HG02943 (cell line): ENCODE measurements at regions not wholly inside any gene's neighbourhood (a gene's known extent, or its start where the extent isn't known, plus 50 kb on each side); places are given as distances from the start of the nearest gene placed in this dataset.
"Not testable (repeated sequence)": the region's sequence is repeated elsewhere in the genome, so short reads cannot be mapped to it uniquely, and the experiment has no call there.

Experiments
- ATAC-seq: cut with Tn5 transposase; IDR thresholded peaks from one replicate; pipeline ENCODE4 v1.9.1; 2021; ENCODE audit warnings: mild to moderate bottlenecking, low read depth, moderate library complexity; ENCODE audit not compliant: unreplicated experiment

GRCh38 chr4:181902404-181902803, 340.8 kb upstream of the TENM3 start:
- ATAC-seq = not testable (repeated sequence)

- no peak for ATAC-seq
These were observed 337.5 kb upstream of the TENM3 start for GRCh38 chr4:181905708-181906107.

DNA sequence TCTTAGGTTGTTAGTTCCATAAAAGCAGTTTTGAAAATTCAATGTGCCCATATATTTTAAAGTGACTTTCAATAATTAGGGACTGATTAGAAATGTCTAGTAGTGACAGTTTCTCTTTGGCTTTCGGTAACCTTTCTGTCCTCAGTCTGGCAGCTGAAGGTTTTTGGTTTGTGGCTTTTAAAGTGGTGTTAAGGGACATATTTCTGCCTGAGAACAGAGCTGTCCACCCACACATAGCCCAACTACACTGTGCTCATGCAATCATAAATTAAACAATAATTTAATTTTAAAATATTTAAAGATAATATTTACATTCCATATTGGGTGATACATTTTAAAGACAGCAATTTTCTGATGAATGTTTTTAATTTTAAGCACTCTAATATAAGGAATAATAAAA, 335.0 kb upstream of the TENM3 start:
- no peak for ATAC-seq

- ATAC-seq = no peak
These were observed 333.8 kb upstream of the TENM3 start for GRCh38 chr4:181909368-181909767.

DNA sequence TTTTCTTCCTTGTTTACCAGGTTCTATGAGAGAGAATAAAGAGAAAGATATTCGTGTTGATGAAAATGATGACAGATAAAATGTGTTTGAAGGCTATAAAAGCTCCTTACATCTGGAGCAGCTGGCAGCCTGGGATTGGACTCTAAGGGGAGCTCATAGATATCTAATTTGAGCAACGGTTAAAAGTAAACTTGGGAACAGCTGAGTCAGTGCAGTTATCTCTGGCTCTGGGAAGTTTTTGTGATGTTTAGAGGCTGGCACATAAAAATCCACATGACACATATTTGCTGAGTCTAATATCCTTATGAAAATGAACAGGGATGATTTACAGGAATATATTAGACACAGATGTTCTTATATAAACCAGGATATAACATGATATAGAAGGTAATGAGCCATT, 331.8 kb upstream of the TENM3 start:
- ATAC-seq = no peak

DNA sequence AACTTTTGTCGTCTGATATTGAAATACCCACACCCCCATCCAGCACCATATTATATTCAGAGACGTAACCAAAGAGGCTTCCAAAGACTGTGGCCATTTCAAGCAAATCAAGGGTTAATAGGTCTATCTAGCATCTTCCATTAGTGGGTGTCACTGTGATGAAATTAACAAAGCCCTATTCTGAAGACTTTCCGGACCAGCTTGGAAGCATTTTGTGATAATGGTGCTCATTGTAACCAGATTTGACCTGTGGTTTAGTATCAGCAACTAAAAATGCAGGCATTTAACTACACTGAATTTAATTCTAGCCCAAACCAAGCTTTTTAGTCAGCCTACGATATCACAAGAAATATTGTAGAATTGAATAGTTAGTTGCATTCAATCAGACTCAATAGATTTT, 309.7 kb upstream of the TENM3 start:
- no peak for ATAC-seq

DNA sequence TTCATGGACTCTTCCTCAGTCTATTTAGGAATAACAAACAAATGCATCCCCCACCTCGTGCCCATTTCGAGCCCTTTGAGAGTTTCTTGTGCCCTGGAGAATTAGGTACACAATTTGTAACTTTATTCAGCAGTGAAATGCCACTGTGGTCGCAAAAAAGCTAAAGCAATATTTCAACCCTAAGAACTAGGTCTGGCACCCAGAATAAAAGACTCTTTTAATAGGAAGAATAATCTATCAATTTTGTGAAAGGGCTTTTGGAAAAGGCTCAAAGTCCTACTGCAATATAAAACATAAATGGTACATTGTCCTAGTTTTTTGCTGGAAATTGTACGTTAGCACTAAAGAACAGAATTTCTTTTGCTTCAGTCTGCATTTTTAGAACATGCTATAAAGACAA, 304.6 kb upstream of the TENM3 start:
- ATAC-seq = no peak

DNA sequence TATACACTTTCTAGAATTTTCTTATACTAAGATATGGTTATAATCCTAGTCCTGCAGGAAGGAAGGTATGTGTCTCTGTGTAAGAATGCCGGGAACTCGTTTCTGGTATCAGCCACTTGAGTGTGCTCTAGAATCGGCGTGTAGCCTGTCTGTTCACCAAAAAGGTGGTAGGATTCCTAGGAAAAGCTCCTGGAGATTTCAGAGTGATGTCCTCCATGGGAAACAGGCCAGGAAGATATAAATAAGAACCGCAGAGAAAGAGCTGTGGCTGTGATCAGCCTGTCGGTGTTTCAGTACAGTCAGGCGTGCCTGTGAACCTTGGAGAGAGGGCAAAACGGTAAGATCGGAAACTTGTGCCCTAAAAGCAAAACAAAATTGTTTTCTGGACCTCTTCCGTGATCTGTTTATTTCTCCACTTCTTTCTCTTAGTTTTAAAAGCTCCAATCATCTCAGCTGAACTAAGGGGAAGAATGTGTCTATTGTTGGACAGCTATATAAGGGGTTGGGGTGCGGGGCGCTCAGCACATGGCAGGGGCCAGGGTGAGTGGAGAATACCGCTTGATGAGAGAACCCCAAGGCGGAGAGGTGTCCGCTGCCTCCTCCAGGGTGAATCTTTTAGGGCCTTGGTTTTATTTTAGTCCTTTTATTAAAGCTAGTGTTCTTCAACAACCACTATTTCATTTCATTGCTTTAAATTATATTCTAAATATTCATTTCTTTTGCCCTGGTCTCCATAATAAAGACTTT, 303.8 kb upstream of the TENM3 start:
- ATAC-seq = no peak

GRCh38 chr4:181944527-181944926, 298.7 kb upstream of the TENM3 start:
- no peak for ATAC-seq

- ATAC-seq = no peak
These were observed 296.3 kb upstream of the TENM3 start for GRCh38 chr4:181946902-181947301.

DNA sequence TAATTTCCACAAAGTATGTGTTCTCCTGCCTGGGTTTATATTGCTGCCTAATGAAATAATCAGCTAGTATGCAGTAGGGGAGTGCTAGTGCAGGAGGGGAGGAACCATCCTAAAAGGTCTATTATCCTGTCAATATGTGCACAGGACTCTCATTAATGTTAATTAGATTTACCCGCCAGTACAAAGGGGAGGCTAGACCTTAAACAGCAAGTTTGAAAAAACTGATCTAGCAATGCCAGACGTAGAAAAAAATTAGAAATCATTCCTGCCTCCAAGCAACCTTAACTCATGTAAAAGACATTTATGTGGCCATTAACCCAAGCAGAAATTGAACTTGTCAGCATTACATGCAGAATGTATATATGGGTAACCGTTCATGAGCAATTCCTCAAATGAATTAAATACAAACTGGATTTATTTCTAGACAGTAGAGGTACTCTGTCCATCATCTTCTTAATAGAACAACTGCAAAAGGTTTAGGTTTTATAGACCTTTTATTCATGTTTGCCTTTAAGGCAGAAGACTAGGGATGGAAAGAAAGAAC, 294.3 kb upstream of the TENM3 start:
- no peak for ATAC-seq

- ATAC-seq = no peak
These were observed 293.4 kb upstream of the TENM3 start for GRCh38 chr4:181949704-181950312.

- ATAC-seq = no peak
These were observed 292.7 kb upstream of the TENM3 start for GRCh38 chr4:181950372-181951127.

GRCh38 chr4:181951265-181951664, 291.9 kb upstream of the TENM3 start:
- ATAC-seq = no peak

DNA sequence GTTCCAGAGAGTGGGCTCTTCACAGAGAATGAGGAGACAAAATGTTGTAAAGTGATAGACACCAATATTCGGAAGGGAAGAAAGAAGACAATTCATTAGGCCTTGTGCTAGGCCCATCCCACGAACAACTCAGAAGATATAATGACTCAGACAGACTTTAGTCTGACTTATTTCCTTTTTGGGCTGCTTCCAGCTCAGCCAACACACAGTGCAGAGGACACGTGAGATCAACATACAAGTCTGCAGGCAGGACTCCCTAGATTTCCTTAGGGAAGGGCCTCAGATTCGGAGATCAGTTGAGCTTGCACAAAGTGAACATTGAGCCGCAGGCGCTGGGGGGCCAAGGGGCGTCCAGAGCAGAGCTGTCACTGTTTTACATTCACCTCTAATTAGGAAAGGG, 290.7 kb upstream of the TENM3 start:
- no peak for ATAC-seq

DNA sequence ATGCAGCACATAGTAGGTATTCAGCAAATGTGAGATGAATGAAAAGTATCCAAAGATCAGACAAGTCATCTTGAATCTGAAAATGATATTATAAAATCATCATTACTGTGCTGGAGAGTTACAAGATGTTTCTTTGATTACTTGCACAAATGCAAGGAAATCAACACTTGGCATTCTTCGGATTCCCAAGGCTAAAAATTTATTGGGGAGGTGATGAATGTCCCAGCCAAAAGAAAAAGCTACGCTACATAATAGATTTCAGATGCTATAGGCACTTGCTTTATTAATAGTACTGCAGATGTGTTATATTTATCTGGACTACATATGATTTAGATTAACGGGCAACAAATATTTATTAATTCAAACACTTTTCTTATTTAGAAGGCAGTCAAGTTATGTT, 286.7 kb upstream of the TENM3 start:
- ATAC-seq = no peak

DNA sequence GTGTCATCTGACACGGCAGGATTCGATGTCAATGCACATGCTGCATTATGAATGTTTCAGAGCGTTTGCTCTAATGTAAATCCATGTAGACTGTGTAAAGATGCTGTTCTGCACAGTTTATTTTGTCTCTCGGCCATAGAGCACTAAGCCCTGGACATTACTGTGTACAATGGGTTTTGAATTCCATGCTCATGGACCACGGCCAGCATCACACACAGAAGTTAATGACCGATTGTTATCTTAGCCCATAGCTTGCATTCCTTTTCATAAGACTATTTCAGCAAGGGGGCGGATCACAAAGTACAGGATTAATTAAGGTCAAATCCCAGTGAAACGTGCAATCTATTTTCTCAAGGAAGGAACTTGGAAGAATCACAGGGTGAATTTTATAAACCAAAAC, 286.1 kb upstream of the TENM3 start:
- ATAC-seq = no peak

GRCh38 chr4:181958446-181958845, 284.8 kb upstream of the TENM3 start:
- ATAC-seq = no peak

- no peak for ATAC-seq
These were observed 284.1 kb upstream of the TENM3 start for GRCh38 chr4:181959121-181959520.

GRCh38 chr4:181960384-181960783, 282.8 kb upstream of the TENM3 start:
- no peak for ATAC-seq

DNA sequence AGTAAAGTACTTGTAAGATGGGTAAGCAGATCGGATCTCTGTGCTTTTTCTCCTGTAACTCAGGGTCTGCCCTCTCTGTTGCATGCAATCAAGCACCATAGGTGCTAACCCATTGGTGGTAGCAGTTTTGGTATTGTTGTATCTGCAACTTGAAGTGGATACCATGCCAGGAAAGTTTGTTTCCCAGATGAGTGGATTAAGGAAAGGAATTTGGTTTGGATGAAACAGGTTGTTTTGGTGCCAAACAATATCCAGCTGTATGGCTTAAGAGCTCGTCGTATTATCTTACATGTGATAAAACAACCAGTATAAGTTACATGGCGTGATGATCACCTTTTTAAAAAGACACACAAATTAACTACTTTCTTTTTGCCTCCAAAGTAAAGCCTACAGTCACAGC, 280.9 kb upstream of the TENM3 start:
- ATAC-seq = no peak
